ENCODE measurements at regions not wholly inside any gene's neighbourhood (a gene's known extent, or its start where the extent isn't known, plus 50 kb on each side); places are given as distances from the start of the nearest gene placed in this dataset.

- Histone ChIP-seq H2BK15ac (ENCODE audit: low read length) (no peak overlapping the region), H2BK5ac (ENCODE audit: low read length) (no peak overlapping the region), H3K4me1 (ENCODE audit: control insufficient read depth in 2 of 2, insufficient read depth in 1 of 2, low read depth in 1 of 2, low read length in 2 of 2) (peaks cover 0 to 9% of the 10 kb centered on the region in 2 donors), H3K23ac (ENCODE audit: low read depth, low read length, poor library complexity) (no peak overlapping the region), H4K8ac (ENCODE audit: low read depth, low read length) (no peak overlapping the region), H3K9ac (ENCODE audit: low read depth, low read length, poor library complexity) (no peak overlapping the region), H3K27me3 (ENCODE audit: control insufficient read depth in 3 of 3, insufficient read depth in 3 of 3, low read depth in 1 of 3, low read length in 3 of 3) (peaks cover 0 to 53% (median 0%) of the 10 kb centered on the region in 3 experiments), H4K91ac (ENCODE audit: low read depth, low read length, poor library complexity) (no peak overlapping the region), H2BK12ac (ENCODE audit: low read length) (no peak overlapping the region), H3K79me1 (ENCODE audit: low read depth, low read length) (no peaks in the 10 kb centered on the region), H3K4me2 (ENCODE audit: insufficient read depth, low read length, poor library complexity, severe bottlenecking) (no peak overlapping the region), H3K14ac (ENCODE audit: low read length) (no peak overlapping the region), H2BK120ac (ENCODE audit: low read depth, low read length) (no peak overlapping the region), H3K9me3 (replicated peaks in 1 of 2; ENCODE audit: control insufficient read depth in 2 of 2, insufficient read depth in 1 of 2, low read depth in 1 of 2, low read length in 2 of 2) (no peaks in the 10 kb centered on the region), H2AFZ (ENCODE audit: low read length) (no peak overlapping the region), H2AK5ac (ENCODE audit: low read depth, low read length) (peak overlapping the region; percentile 85), H3K27ac (replicated peaks; ENCODE audit: low read length) (no peak overlapping the region), H3K4ac (ENCODE audit: low read length) (no peak overlapping the region), H3K18ac (ENCODE audit: low read length) (peak overlapping the region; percentile 12), H3K4me3 (ENCODE audit: low read length in 2 of 2) (no peak overlapping the region), H3K36me3 (replicated peaks in 1 of 2; ENCODE audit: control insufficient read depth in 2 of 2, insufficient read depth in 2 of 2, low read length in 2 of 2) (no peaks in the 10 kb centered on the region)
- DNase-seq (ENCODE audit: low spot score), result no peak
- WGBS, 2 donors (ENCODE audit: extremely low coverage in 2 of 2, insufficient read length in 2 of 2, insufficient replicate concordance in 1 of 2), result no CpG with 5 or more reads among the region's 13 CpGs
These were observed 142.8 kb downstream of the SHANK2 start for GRCh38 chr11:71109586-71109985.

- whole genome bisulfite sequencing, 2 donors (ENCODE audit: extremely low coverage in 2 of 2, insufficient read length in 2 of 2, insufficient replicate concordance in 1 of 2), result no CpG with 5 or more reads among the region's 9 CpGs
- H4K91ac ChIP-seq (ENCODE audit: low read depth, low read length, poor library complexity), result no peak overlapping the region
These were observed 143.2 kb downstream of the SHANK2 start for GRCh38 chr11:71109186-71109585.

GRCh38 chr11:71108013-71108865, 144.1 kb downstream of the SHANK2 start:
- H2BK5ac ChIP-seq (ENCODE audit: low read length), result no peak overlapping the region
- no peaks in the 10 kb centered on the region for H3K36me3 ChIP-seq (replicated peaks in 1 of 2; ENCODE audit: control insufficient read depth in 2 of 2, insufficient read depth in 2 of 2, low read length in 2 of 2)
- peak overlapping the region; percentile 84 for H3K14ac ChIP-seq (ENCODE audit: low read length)
- H3K4me1 ChIP-seq (ENCODE audit: control insufficient read depth in 2 of 2, insufficient read depth in 1 of 2, low read depth in 1 of 2, low read length in 2 of 2), result peaks cover 0 to 11% of the 10 kb centered on the region in 2 donors
- DNase-seq (ENCODE audit: low spot score), result no peak
- no peak overlapping the region for H2AFZ ChIP-seq (ENCODE audit: low read length)
- peak overlapping the region; percentile 49 for H4K8ac ChIP-seq (ENCODE audit: low read depth, low read length)
- no CpG with 5 or more reads among the region's 21 CpGs for WGBS, 2 donors (ENCODE audit: extremely low coverage in 2 of 2, insufficient read length in 2 of 2, insufficient replicate concordance in 1 of 2)
- peaks cover 0 to 41% (median 0%) of the 10 kb centered on the region in 3 experiments for H3K27me3 ChIP-seq (ENCODE audit: control insufficient read depth in 3 of 3, insufficient read depth in 3 of 3, low read depth in 1 of 3, low read length in 3 of 3)
- H3K4me3 ChIP-seq (ENCODE audit: low read length in 2 of 2), result peak overlapping the region in 1 of 2 donors; percentile 34
- H4K91ac ChIP-seq (ENCODE audit: low read depth, low read length, poor library complexity), result peak overlapping the region; percentile 85
- peak overlapping the region; percentile 14 for H3K9ac ChIP-seq (ENCODE audit: low read depth, low read length, poor library complexity)
- H3K23ac ChIP-seq (ENCODE audit: low read depth, low read length, poor library complexity), result peak overlapping the region; percentile 71
- H3K18ac ChIP-seq (ENCODE audit: low read length), result peak overlapping the region; percentile 82
- H2AK5ac ChIP-seq (ENCODE audit: low read depth, low read length), result peak overlapping the region; percentile 40
- H2BK120ac ChIP-seq (ENCODE audit: low read depth, low read length), result peak overlapping the region; percentile 37
- no peaks in the 10 kb centered on the region for H3K9me3 ChIP-seq (replicated peaks in 1 of 2; ENCODE audit: control insufficient read depth in 2 of 2, insufficient read depth in 1 of 2, low read depth in 1 of 2, low read length in 2 of 2)
- H2BK12ac ChIP-seq (ENCODE audit: low read length), result peak overlapping the region; percentile 35
- H3K79me1 ChIP-seq (ENCODE audit: low read depth, low read length), result no peaks in the 10 kb centered on the region
- no peak overlapping the region for H3K4me2 ChIP-seq (ENCODE audit: insufficient read depth, low read length, poor library complexity, severe bottlenecking)
- H2BK15ac ChIP-seq (ENCODE audit: low read length), result no peak overlapping the region
- no peak overlapping the region for H3K27ac ChIP-seq (replicated peaks; ENCODE audit: low read length)
- peak overlapping the region; percentile 81 for H3K4ac ChIP-seq (ENCODE audit: low read length)

More at GRCh38 chr11:71109186-71109585, 143.2 kb downstream of the SHANK2 start:
- Histone ChIP-seq H3K18ac (ENCODE audit: low read length) (peak overlapping the region; percentile 12), H3K27me3 (ENCODE audit: control insufficient read depth in 3 of 3, insufficient read depth in 3 of 3, low read depth in 1 of 3, low read length in 3 of 3) (peaks cover 0 to 50% (median 0%) of the 10 kb centered on the region in 3 experiments), H3K36me3 (replicated peaks in 1 of 2; ENCODE audit: control insufficient read depth in 2 of 2, insufficient read depth in 2 of 2, low read length in 2 of 2) (no peaks in the 10 kb centered on the region), H2BK5ac (ENCODE audit: low read length) (no peak overlapping the region), H3K9me3 (replicated peaks in 1 of 2; ENCODE audit: control insufficient read depth in 2 of 2, insufficient read depth in 1 of 2, low read depth in 1 of 2, low read length in 2 of 2) (no peaks in the 10 kb centered on the region), H2AK5ac (ENCODE audit: low read depth, low read length) (peak overlapping the region; percentile 85), H3K4ac (ENCODE audit: low read length) (no peak overlapping the region), H3K4me1 (ENCODE audit: control insufficient read depth in 2 of 2, insufficient read depth in 1 of 2, low read depth in 1 of 2, low read length in 2 of 2) (peaks cover 0 to 11% of the 10 kb centered on the region in 2 donors), H2AFZ (ENCODE audit: low read length) (no peak overlapping the region), H2BK15ac (ENCODE audit: low read length) (no peak overlapping the region), H2BK120ac (ENCODE audit: low read depth, low read length) (no peak overlapping the region), H3K14ac (ENCODE audit: low read length) (no peak overlapping the region), H3K9ac (ENCODE audit: low read depth, low read length, poor library complexity) (no peak overlapping the region), H3K23ac (ENCODE audit: low read depth, low read length, poor library complexity) (no peak overlapping the region), H3K79me1 (ENCODE audit: low read depth, low read length) (no peaks in the 10 kb centered on the region), H2BK12ac (ENCODE audit: low read length) (no peak overlapping the region), H3K27ac (replicated peaks; ENCODE audit: low read length) (no peak overlapping the region), H4K8ac (ENCODE audit: low read depth, low read length) (no peak overlapping the region), H3K4me3 (ENCODE audit: low read length in 2 of 2) (no peak overlapping the region), H3K4me2 (ENCODE audit: insufficient read depth, low read length, poor library complexity, severe bottlenecking) (no peak overlapping the region)
- no peak for DNase-seq (ENCODE audit: low spot score)

GRCh38 chr11:71106671-71107070, 145.7 kb downstream of the SHANK2 start:
- Histone ChIP-seq H3K18ac (ENCODE audit: low read length) (no peak overlapping the region), H2AFZ (ENCODE audit: low read length) (no peak overlapping the region), H3K27me3 (ENCODE audit: control insufficient read depth in 3 of 3, insufficient read depth in 3 of 3, low read depth in 1 of 3, low read length in 3 of 3) (peaks cover 0 to 36% (median 0%) of the 10 kb centered on the region in 3 experiments), H2BK12ac (ENCODE audit: low read length) (no peak overlapping the region), H3K79me1 (ENCODE audit: low read depth, low read length) (no peaks in the 10 kb centered on the region), H3K4ac (ENCODE audit: low read length) (no peak overlapping the region), H3K36me3 (replicated peaks in 1 of 2; ENCODE audit: control insufficient read depth in 2 of 2, insufficient read depth in 2 of 2, low read length in 2 of 2) (no peaks in the 10 kb centered on the region), H2BK120ac (ENCODE audit: low read depth, low read length) (no peak overlapping the region), H3K9me3 (replicated peaks in 1 of 2; ENCODE audit: control insufficient read depth in 2 of 2, insufficient read depth in 1 of 2, low read depth in 1 of 2, low read length in 2 of 2) (no peaks in the 10 kb centered on the region), H3K4me1 (ENCODE audit: control insufficient read depth in 2 of 2, insufficient read depth in 1 of 2, low read depth in 1 of 2, low read length in 2 of 2) (peaks cover 0 to 4% of the 10 kb centered on the region in 2 donors), H3K23ac (ENCODE audit: low read depth, low read length, poor library complexity) (no peak overlapping the region), H3K4me3 (ENCODE audit: low read length in 2 of 2) (no peak overlapping the region), H2BK15ac (ENCODE audit: low read length) (no peak overlapping the region), H3K27ac (replicated peaks; ENCODE audit: low read length) (no peak overlapping the region), H2AK5ac (ENCODE audit: low read depth, low read length) (no peak overlapping the region), H3K9ac (ENCODE audit: low read depth, low read length, poor library complexity) (no peak overlapping the region), H3K14ac (ENCODE audit: low read length) (no peak overlapping the region), H3K4me2 (ENCODE audit: insufficient read depth, low read length, poor library complexity, severe bottlenecking) (no peak overlapping the region), H4K8ac (ENCODE audit: low read depth, low read length) (no peak overlapping the region), H2BK5ac (ENCODE audit: low read length) (no peak overlapping the region), H4K91ac (ENCODE audit: low read depth, low read length, poor library complexity) (no peak overlapping the region)
- DNase-seq (ENCODE audit: low spot score), result no peak
- no CpG with 5 or more reads among the region's 6 CpGs for WGBS, 2 donors (ENCODE audit: extremely low coverage in 2 of 2, insufficient read length in 2 of 2, insufficient replicate concordance in 1 of 2)

Data from neuronal stem cell (in vitro differentiated cells).